ENCODE measurements at regions not wholly inside any gene's neighbourhood (a gene's known extent, or its start where the extent isn't known, plus 50 kb on each side); places are given as distances from the start of the nearest gene placed in this dataset.

GRCh38 chr3:82409842-82410241 is 648.4 kb upstream of the GBE1 start:
- TF ChIP-seq CTCF (conservative IDR thresholded peaks at IDR 0.05) (no peak), ZFX (IDR thresholded peaks at IDR 0.05) (no peak)
